GM18505 (cell line): ENCODE measurements at regions not wholly inside any gene's neighbourhood (a gene's known extent, or its start where the extent isn't known, plus 50 kb on each side); places are given as distances from the start of the nearest gene placed in this dataset.

Experiments
- ATAC-seq: cut with Tn5 transposase; IDR thresholded peaks from one replicate; pipeline ENCODE4 v1.9.1; 2021; ENCODE audit not compliant: unreplicated experiment
- POLR2A ChIP-seq: IDR thresholded peaks from 4 replicates; pipeline ENCODE4 v1.6.1; 2011; ENCODE audit warnings: borderline replicate concordance; ENCODE audit not compliant: insufficient read depth, insufficient read length; ENCODE audit errors: extremely low read depth

DNA sequence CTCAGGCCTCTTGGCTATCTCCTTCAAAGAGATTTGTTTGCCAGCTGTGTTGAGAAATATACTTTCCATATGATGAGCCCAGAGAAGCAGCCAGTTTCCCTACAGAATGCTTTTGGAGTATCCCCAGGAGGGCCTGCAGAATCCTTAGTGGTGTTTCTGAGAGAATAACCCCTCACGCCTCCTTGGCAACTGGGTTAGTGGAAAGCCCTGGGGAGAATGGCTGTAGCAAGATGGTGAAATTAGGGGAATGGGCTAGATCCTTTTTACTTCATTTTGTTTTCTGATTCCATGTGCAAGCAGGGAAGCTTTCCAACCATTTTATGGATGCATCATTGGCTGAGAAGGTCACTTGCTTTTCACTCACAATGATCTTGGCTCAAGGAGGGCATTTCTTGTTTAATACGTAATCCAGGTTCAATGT, 364.6 kb downstream of the DMRT2 start:
- no peak for TF ChIP-seq POLR2A
- no peak for ATAC-seq

DNA sequence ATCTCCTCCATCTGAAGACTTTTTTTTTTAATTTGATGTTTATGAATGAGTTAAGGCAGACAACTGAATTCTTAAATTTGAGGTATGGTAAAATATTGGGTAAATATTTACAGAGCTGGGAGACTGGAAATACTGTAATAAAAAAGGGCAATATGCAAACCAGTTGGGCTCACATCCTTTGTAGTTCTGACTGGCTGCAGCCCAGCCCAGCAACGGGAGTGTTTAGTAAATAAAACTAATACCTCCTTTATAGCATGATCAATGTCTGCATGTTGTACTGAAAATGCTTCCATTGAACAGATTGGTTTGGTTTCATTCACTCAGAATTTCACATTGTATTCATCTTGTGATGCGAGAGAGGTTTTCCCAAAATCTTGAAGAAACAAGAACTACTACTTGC, 365.0 kb downstream of the DMRT2 start:
- no peak for ATAC-seq
- no peak for TF ChIP-seq POLR2A

DNA sequence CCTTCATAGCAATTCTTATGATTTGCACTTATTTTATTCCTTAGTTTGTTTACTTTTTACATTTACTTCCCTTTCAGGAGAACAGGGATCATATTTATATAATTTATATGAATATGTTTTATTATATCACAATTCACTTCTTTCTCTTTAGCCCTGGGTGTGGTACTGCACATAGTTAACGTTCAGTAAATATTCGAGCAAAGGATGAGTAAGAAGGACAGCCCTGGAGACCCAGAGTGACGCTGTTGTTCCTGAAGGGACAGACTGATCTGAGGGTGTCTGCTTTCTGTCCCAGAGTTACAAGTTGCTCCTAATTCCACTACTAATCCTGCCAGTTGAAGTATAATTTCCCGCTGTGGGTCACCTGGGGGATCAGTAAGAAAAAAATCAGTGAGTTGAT, 366.1 kb downstream of the DMRT2 start:
- no peak for ATAC-seq
- no peak for TF ChIP-seq POLR2A

GRCh38 chr9:1421436-1421835, 371.3 kb downstream of the DMRT2 start:
- no peak for TF ChIP-seq POLR2A
- ATAC-seq, result no peak

DNA sequence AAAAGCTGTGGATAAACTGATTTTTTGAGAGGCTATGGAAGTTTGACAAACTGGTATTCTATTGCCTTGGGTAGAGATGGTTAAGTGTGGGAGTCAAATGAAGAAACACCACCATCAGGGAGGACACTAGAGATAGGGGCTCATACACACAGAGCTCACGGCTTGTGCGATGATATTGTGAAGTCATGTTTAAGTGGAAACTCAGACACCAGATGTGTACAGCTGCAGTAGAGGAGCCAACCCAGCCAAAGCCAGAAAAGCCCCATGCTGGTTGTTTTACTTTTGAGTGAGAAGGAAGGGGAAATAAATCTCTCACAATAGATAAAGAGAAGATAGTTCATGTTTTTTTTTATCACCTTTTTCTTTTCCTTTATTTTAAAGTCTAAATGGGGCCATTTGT, 377.7 kb downstream of the DMRT2 start:
- ATAC-seq, result no peak
- no peak for TF ChIP-seq POLR2A

DNA sequence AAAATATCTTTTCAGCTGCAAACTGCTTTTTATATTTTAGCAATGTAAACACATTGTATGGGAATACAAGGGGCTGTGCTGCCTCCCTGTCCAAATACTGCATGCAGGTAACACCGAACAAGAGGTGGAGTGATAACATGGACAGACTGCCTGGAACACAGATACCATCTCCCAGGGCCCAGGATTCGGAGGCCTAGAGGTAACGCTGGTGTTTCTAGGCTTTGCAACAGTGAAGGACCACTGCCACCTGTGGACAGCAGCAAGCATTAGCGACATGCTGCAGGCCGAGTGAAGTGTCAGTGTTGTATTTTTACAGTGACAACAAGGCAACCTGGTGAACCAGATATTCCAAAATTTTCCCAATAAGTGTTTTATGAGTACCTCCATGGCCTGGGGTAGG, 379.1 kb downstream of the DMRT2 start:
- ATAC-seq, result no peak
- no peak for TF ChIP-seq POLR2A

DNA sequence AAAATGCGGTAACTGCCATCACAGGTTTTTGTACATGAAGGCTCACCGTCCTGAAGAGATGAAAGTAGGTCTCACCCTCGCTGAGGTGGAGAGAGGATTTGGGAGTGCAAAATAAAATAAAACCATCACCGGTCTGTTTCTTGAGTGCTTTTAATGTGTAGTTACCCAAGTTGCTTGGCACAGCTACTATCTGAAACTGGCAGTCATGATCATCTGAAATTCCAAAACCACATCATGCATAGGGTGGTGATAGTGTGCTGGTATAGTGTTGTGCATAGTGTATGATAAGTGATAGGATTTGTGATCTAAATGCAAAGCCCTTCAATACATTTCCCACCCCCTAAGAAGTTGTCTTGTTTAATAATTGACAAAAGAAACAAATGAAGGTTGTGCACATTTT, 381.3 kb downstream of the DMRT2 start:
- TF ChIP-seq POLR2A, result no peak
- no peak for ATAC-seq

GRCh38 chr9:1434052-1434767, 384.1 kb downstream of the DMRT2 start:
- ATAC-seq, result no peak
- TF ChIP-seq POLR2A, result no peak

DNA sequence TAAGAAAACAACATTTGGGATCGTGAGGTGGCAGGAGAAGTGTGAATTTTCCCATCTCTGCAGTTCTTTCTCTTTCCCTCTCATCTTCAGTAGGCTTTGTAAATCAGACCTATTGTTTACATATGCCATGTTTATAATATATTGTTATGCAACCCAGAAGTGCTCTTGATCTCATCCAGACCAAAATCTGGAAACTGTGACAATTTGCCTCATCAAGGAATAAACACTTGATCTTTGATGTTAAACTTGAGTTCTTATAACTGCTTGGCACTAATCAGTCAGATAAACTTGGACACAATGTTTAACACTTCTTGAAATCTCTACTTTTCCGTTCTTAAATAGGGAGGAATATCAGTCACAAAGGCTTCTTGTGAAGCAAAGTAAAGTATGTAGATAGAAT, 384.7 kb downstream of the DMRT2 start:
- no peak for ATAC-seq
- no peak for TF ChIP-seq POLR2A

- ATAC-seq, result no peak
- no peak for TF ChIP-seq POLR2A
Measured at GRCh38 chr9:1440256-1440655, 390.1 kb downstream of the DMRT2 start.

GRCh38 chr9:1442105-1442504, 391.9 kb downstream of the DMRT2 start:
- no peak for ATAC-seq
- no peak for TF ChIP-seq POLR2A

DNA sequence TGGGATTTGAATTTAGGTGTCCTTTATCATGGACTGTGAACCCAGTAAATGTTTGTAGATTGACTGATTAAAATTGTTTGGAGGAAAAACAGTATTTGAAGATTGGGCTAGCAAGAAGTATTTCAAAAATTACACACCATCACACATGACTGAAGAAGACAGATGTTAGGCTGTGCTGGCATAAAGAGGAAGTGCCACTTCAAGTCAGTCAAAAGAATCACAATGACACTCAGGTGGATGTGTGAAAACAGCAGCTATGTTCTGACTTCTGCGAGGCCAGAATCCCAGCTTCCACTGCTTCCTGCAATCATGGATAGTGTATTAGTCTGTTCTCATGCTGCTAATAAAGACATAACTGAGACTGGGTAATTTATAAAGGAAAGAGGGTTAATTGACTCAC, 393.3 kb downstream of the DMRT2 start:
- TF ChIP-seq POLR2A, result no peak
- ATAC-seq, result no peak

GRCh38 chr9:1446671-1447070, 396.5 kb downstream of the DMRT2 start:
- no peak for ATAC-seq

DNA sequence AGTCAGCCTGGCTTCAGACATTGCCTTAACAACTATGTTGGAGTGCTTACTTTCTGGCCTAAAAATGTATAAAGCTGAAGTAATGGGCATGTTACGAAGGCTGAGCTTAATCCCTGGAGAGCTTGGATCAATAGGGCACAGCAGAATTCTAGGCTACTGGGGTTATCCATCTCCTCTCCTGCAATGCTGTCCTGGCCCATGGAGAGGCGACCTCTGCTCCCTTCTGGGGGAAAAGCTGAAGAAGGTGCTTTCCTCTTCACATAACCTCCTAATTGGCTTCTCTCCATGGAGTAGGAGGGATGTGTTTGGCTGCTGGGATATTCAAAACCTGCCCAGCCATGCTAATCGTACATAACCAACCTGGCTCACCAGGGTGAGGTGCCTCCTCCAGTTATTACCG, 403.5 kb downstream of the DMRT2 start:
- no peak for ATAC-seq
- TF ChIP-seq POLR2A, result no peak

More at GRCh38 chr9:1446671-1447070, 396.5 kb downstream of the DMRT2 start:
- no peak for TF ChIP-seq POLR2A

GRCh38 chr9:1454211-1454610, 404.1 kb downstream of the DMRT2 start:
- ATAC-seq, result no peak

More at GRCh38 chr9:1454211-1454610, 404.1 kb downstream of the DMRT2 start:
- no peak for TF ChIP-seq POLR2A
